ENCODE measurements at regions not wholly inside any gene's neighbourhood (a gene's known extent, or its start where the extent isn't known, plus 50 kb on each side); places are given as distances from the start of the nearest gene placed in this dataset.

DNA sequence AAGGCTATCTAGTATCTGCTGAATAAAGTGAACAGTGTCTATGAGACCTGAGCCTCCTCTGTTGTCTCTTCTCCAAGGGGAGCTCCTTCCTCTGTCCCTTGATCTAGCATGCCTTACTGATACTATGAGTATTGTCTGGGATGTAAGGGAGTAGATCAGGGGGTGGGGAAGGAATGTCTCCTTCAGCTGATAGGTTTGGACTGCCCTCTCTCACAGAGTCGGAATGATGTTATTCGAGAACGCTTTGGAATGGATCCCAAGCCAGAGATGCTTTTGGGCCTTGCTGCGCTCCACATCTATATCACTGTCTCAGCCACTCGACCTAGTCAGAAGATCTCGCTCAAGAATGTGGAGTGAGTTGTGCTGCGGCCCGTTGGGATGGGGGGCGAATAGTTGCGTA is 68.3 kb upstream of the PRPS1 start:
- DNase-seq (ENCODE audit: low spot score), result no peak

DNA sequence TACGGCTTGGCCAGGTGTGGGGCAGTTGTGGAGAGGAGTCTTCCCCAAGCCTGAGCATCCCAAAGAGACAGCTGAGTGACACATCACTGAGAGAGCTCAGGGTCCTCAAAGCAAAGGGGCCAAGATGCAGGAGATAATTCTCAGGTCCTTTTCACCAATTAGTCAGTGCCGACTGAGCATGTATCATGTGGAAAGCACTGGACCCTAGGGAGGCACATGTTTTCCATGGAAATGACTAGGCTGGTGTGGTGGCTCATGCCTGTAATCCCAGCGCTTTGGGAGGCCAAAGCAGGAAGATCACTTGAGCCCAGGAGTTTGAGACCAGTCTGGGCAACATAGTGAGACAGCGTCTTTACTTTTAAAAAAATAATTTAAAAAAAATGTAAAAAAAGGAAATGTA is 67.3 kb upstream of the PRPS1 start:
- DNase-seq (ENCODE audit: low spot score), result no peak

DNA sequence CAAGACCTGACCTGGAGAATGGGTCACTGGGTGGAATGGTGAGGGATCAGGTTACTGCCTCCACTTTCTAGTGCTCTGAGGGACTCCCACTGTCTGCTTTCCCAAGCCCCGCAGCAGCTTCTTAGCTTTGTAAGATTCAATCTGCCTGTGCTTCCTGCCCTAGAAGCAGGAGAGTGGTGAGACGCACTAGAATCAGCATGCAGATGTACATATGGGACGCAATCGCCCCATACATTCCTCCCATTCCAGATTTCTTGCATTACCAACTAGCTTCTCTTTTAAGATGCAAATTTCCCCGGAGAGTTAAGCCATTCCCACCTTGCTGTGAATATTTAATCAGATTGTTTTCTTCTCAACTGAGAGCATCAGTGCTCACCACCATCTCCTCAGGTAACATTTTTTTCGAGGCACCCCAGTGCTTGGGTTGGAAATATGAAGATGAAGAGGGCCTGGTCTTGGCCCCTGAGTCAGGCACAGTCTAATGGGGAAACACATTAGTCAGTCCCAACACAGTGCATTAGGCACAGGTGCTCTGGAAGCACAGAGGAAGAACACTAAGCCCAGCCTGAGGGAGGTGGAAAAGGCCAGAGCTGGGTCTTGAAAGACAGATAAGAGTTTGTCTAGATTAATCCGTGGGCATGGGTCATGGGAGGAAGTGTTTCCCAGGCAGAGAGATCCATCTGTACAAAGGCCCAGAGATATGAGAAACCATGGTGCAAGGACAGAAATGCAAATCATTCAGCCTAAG is 66.7 kb upstream of the PRPS1 start:
- no peak for DNase-seq (ENCODE audit: low spot score)

DNA sequence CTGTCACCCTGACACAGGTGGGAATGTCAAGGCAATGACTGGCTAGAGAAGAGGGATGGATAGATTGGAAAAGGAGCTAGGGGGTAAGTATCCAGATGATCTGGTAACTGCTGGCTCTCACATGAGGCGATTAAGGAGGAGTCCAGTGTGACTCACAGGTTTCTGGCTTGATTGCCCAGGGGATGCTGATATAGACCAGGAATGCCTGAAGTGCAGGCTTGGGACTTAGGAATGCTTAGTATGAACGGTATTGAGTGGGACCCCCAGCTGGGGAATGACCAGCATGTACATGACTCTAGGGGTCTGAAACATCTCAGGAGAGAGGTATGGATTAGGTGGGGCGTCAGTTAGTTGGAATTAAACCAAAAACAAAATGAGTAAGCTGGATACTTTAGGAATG is 65.8 kb upstream of the PRPS1 start:
- no peak for DNase-seq (ENCODE audit: low spot score)

DNA sequence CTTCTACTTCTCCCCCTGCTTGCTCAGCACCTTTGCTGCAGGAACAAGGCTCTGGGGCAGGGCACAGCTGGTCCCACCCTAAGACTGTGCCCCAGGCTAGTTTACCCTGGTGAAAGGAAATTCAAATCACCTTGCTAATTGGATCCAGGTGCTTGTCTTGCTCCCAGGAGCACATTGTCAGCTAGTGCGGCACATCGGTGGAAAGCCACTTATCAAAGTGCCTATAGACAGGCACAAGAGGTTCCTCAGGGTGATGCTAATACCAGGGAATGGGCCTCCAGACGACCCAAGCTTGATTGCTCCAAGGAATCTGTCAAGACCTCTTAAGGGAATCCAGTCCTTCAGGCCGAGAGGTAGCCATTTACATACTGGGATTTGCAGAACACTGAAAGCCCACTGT is 64.5 kb upstream of the PRPS1 start:
- DNase-seq (ENCODE audit: low spot score), result no peak

DNA sequence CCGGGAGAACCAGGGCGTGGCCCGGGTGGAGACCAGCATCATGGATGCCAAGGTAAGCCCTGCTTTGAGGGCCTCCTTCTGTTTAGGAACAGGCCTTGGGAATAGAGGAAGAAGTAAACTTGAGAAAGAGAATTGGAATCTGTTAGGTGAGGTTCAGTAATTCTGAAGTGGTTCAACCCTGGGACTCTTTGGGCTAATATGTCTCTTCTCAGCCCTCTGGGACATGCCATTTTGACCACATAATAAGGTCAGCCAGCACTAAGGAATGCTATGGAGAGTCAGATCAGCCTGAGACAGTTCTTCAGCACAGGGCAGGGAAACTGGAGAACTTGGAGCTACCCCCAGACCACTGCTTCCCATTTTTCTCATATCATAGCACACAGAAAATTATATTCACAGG is 63.3 kb upstream of the PRPS1 start:
- no peak for DNase-seq (ENCODE audit: low spot score)

DNA sequence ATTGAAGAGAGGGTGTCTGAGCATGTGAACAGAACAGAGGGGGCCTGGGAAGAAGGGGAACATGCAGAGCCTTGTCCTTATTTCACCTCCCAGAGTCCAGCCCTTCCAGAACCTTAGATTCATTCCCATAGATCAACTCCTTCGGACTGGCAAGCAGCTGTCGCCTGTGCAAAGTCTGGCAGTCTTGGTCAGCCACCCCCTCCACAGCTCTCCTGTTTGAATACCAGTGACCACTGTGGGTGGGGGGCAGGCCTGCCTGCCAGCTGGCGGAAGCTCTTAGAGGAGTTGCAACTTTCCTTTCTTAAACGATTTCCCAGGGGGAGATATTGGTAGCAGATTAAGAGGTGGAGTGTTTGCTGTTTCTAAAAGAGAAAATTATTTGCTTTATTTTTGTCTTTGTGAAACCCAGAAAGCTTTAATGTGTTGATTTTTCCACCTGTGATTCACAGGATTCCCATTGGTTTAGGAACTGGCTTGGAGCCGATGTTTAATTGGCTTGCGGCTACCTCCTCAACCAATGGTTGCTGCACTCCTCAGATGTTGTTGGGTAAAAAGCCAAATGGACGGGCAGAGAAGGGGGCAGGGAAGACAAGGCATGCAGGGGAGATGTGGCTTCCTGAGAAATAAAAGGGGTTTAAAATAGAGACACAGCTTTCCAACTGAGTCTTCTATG is 62.2 kb upstream of the PRPS1 start:
- no peak for DNase-seq (ENCODE audit: low spot score)

DNA sequence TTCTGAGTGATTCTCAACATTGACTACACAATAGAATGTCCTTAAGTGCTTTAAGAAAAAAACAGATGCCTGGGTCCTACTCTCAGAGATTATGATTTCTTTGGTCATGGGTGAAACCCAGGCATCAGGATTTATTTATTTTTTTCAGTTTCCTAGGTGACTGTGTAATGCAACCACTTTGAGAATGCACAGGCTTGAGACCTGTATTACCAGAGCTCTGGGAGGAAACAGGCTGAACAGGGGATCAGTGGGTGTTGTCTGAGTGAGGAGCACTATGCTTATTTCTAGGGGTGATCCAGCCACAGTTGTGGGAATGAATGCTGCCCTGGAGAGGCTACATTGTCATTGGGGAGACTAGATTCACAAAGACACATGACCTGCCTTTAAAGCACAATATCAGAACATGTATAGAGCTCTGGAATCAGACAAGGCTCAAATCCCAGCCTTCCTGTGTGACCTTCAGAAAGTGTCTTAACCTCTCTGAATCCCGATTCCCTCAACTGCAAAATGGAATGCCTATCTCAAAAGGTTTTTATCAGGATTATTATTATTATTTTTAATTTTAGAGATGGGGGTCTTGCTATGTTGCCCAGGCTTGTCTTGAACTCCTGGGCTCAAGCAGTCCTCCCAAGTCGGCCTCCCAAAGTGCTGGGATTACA is 61.6 kb upstream of the PRPS1 start:
- no peak for DNase-seq (ENCODE audit: low spot score)

DNA sequence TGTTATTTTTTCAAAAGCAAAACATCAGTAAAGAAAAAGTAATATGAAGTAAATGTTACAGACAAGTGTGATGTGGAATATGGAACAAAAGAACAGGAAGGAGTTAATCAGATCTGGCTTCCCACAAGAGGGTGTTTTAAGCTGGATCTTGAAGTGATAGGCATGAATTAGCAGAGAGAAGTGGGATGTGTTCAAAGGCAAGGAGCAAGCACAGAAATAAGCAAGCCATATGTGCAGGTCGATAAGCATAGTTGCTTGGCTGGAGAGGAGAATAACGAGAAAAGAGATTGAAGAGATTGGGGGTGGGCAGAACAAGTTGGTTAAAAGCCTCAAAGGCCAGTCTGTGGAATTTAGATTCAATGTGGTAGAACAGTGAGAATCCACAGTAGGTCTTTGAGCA is 60.9 kb upstream of the PRPS1 start:
- DNase-seq (ENCODE audit: low spot score), result no peak

DNA sequence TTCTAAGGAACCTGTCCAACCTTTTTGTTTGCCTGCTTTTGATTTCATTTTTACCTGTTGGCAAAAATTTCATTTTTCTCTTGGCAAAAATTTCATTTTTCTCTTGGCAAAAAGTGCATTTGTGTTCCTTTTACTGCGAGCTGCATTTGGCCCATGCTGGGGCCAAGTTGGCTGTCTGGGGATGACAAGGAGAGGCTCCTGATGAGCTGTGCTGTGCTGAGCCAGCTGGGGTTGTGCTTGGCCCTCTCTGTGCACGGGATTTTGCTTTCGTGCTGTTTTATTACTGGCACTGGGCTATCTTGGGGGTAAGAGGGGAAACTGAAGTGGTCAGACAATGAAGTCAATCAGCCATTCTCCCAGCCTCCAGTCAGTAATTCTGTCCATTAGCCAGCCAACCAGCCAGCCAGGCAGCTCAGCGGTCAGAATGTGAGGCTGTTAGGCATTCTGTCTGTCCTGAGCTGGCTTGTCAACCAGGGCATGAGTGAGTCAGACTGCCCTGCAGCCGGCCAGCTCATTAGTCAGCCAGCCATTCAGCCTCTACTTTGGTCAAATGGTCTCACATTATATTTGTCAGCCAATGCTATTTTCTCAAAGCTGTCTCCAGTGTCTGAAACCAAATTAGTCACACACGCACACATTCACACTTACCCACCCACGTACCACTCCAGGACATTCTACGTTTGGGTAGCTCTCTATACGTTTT is 56.9 kb upstream of the PRPS1 start:
- DNase-seq (ENCODE audit: low spot score), result no peak

DNA sequence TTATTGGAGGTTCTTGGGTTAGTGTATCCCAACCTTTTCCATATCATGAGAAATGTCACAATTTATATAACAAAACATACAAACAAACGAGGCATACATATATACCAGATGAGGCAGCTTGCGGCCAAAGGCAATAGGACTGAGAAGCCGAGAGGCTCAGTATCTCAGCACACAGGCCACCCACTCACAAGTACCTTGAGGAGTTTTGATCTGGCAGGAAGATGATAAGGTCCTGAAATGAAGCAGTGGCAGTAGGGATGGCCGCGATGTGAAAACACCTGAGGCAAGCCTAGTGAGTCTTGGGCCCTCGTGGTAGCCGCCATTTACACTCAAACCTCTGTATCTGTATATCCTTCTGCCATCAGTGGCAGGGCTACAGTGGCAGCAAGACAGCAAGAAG is 55.3 kb upstream of the PRPS1 start:
- no peak for DNase-seq (ENCODE audit: low spot score)

DNA sequence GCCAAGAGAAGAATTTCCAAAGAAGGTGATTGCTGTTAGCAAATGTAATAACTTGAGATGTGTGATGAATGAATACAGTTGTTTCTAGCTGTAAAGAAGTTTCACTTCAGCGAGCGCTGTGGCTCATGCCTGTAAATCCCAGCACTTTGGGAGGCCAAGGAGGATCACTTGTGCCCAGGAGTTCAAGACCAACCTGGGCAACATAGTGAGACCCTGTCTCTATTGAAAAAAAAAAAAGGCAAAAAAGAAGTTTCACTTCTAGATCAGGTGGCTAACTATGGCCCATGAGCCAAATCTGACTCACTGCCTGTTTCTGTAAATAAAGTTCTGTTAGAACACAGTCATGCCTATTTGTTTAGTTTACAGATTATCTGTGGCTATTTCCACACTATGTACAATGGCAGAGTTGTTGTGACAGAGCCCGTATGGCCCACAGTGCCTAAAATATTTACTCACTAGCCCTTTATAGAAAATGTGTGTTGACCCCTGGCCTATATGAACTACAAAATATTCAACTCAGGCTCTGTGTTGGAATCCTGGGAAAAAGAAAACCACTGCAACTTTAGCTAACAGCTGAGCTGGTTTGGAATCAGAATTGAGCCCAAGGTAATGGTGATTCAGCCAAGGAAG is 54.1 kb upstream of the PRPS1 start:
- no peak for DNase-seq (ENCODE audit: low spot score)

DNA sequence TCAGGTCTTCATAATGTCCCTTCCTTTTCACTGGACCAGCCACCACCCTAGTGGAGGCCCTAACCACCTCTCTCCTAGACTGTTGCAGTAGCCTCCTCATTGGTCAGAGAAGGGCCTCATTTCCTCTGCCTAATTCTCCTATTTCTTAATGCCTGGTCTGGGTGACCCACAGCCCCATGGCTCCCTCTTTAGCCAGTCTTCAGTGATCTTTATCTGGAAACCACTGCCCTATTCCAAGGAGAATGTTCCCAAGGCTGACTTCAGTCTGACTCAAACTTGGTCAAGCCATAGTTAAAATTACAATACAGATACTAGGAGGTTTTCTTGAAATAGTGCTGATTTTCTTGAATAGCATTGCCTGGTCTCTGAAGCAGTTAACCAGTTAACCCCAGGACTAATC is 53.6 kb upstream of the PRPS1 start:
- DNase-seq (ENCODE audit: low spot score), result no peak

DNA sequence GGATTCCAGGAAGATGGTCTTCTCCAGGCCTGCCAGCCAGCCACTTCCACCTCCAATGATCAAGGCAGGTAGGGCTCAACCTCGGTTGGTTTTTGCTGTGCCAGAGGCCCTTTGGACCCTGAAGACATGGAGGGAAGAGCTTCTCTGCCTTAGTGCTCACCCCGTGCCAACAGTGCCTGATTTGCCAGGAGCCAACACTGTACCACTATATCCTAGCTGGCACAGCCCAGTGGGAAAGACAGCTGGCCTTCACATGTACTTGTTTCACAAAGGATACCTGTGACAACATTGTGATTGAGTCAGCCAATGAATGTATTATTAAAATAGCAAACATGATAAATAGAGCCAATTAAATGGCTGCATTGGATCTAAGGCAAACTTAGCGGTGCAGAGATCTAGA is 51.9 kb upstream of the PRPS1 start:
- DNase-seq (ENCODE audit: low spot score), result no peak

DNA sequence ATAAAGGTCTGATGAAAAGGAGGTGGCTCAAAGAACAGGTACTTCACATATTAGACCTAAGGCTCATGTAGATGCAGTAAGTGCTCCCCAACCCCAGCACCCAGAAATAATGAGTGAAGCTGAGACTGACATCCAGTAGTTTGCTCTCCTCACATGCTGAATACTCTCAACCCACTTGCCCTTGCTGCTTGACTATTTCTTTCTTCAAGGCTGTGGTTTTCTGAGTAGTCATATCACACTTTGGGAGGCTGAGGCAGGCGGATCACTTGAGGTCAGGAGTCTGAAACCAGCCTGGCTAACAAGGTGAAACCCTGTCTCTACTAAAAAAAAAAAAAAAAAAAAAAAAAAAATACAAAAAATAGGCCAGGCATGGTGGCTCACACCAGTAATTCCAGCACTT is 51.5 kb upstream of the PRPS1 start:
- no peak for DNase-seq (ENCODE audit: low spot score)

DNA sequence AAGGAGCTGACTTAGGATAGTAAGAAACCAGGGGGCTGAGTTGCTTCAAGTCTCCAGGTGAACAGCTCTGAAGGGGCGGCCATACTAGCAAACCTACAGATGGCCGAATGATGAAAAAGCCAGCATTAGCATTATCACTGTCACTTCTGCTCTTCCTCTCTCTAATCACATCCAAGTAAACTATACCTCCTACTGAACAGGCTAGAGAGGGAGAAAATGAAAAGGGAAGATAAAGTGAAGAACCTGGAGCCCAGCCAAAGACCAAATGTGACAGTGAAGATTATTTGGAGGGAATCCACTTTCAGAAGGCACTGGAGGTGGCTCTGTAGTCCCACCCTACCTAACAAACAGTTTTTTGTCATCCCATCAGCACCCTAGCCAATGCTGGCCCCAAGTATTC is 50.4 kb upstream of the PRPS1 start:
- no peak for DNase-seq (ENCODE audit: low spot score)
